Inferior parietal cortex (tissue), 1 donor: ENCODE measurements at regions not wholly inside any gene's neighbourhood (a gene's known extent, or its start where the extent isn't known, plus 50 kb on each side); places are given as distances from the start of the nearest gene placed in this dataset.

Experiments
- DNase-seq: peaks from one replicate; pipeline ENCODE4 v3.0.0-alpha.2; 2016; ENCODE audit errors: extremely low spot score

- no peak for DNase-seq
These were observed 962.5 kb downstream of the ADGRL3 start for GRCh38 chr4:62162606-62163005.

- DNase-seq = no peak
These were observed 961.3 kb downstream of the ADGRL3 start for GRCh38 chr4:62161446-62161845.

- no peak for DNase-seq
These were observed 959.8 kb downstream of the ADGRL3 start for GRCh38 chr4:62159876-62160275.

- no peak for DNase-seq
These were observed 959.2 kb downstream of the ADGRL3 start for GRCh38 chr4:62159306-62159705.

GRCh38 chr4:62156205-62156604, 956.1 kb downstream of the ADGRL3 start:
- no peak for DNase-seq

- DNase-seq = no peak
These were observed 945.1 kb downstream of the ADGRL3 start for GRCh38 chr4:62145276-62145675.

- no peak for DNase-seq
These were observed 944.3 kb downstream of the ADGRL3 start for GRCh38 chr4:62144431-62144830.

GRCh38 chr4:62135565-62136156, 935.5 kb downstream of the ADGRL3 start:
- DNase-seq = no peak

GRCh38 chr4:62133977-62134376, 933.9 kb downstream of the ADGRL3 start:
- no peak for DNase-seq

GRCh38 chr4:62133101-62133897, 933.2 kb downstream of the ADGRL3 start:
- DNase-seq = no peak

- no peak for DNase-seq
These were observed 930.9 kb downstream of the ADGRL3 start for GRCh38 chr4:62131049-62131448.

- DNase-seq = no peak
These were observed 930.5 kb downstream of the ADGRL3 start for GRCh38 chr4:62130637-62131036.

- no peak for DNase-seq
These were observed 930.1 kb downstream of the ADGRL3 start for GRCh38 chr4:62130230-62130629.
